ENCODE measurements at regions not wholly inside any gene's neighbourhood (a gene's known extent, or its start where the extent isn't known, plus 50 kb on each side); places are given as distances from the start of the nearest gene placed in this dataset.

DNA sequence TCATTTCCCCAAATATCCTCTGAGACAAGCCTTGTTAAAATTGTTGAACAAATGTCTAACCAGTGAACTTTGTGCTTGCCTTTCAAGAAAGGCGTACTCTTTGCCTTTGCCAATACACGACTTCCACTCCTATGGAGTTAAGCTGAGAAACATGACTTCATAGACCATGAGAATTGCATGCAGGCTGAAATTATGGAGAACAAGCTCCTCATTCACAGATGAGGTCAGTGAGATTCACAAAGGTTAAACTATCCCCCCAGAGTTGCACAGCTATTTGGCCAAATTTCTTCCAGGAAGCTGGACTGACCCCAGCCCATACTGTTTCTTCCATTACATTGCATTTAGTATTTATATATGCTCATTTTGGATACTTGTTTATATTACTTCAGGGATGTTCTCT lies 221.4 kb upstream of the SEMA3C start:
- no peaks in the 10 kb centered on the region for H3K79me2 ChIP-seq (ENCODE audit: control insufficient read depth, insufficient read depth, low read length)
- no peak overlapping the region for H3K4me3 ChIP-seq (replicated peaks in 1 of 4; ENCODE audit: control extremely low read depth in 1 of 4, insufficient read depth in 1 of 4, low read depth in 3 of 4, low read length in 4 of 4)
- no peak for DNase-seq (ENCODE audit: low read depth in 2 of 2)
- no peaks in the 10 kb centered on the region for H3K36me3 ChIP-seq (ENCODE audit: control insufficient read depth, insufficient read depth, low read length)
- H3K27ac ChIP-seq (ENCODE audit: insufficient read depth, low read length): no peak overlapping the region
- H2AFZ ChIP-seq (ENCODE audit: low read length): no peak overlapping the region
- no peak for TF ChIP-seq EZH2 (IDR thresholded peaks at IDR 0.05; ENCODE audit: low read length, missing control alignments)
- TF ChIP-seq, protein P1, sequence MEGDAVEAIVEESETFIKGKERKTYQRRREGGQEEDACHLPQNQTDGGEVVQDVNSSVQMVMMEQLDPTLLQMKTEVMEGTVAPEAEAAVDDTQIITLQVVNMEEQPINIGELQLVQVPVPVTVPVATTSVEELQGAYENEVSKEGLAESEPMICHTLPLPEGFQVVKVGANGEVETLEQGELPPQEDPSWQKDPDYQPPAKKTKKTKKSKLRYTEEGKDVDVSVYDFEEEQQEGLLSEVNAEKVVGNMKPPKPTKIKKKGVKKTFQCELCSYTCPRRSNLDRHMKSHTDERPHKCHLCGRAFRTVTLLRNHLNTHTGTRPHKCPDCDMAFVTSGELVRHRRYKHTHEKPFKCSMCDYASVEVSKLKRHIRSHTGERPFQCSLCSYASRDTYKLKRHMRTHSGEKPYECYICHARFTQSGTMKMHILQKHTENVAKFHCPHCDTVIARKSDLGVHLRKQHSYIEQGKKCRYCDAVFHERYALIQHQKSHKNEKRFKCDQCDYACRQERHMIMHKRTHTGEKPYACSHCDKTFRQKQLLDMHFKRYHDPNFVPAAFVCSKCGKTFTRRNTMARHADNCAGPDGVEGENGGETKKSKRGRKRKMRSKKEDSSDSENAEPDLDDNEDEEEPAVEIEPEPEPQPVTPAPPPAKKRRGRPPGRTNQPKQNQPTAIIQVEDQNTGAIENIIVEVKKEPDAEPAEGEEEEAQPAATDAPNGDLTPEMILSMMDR (conservative IDR thresholded peaks at IDR 0.05 in 1 of 2, IDR thresholded peaks at IDR 0.05 in 1 of 2; ENCODE audit: low read depth in 1 of 2, low read length in 2 of 2): no peak
- H3K4me1 ChIP-seq (ENCODE audit: control insufficient read depth, extremely low read depth, insufficient read depth, low read length): no peaks in the 10 kb centered on the region
- no peak overlapping the region for H3K4me2 ChIP-seq (ENCODE audit: extremely low read depth, insufficient read depth, low read length)
- no peaks in the 10 kb centered on the region for H3K27me3 ChIP-seq (ENCODE audit: control insufficient read depth, insufficient read depth, low read length)
- no peaks in the 10 kb centered on the region for H3K9me3 ChIP-seq (ENCODE audit: control insufficient read depth, insufficient read depth, low read depth, low read length)
- no peaks in the 10 kb centered on the region for H4K20me1 ChIP-seq (ENCODE audit: control insufficient read depth, extremely low read depth, insufficient read depth, low read length)
- no peak overlapping the region for H3K9ac ChIP-seq (ENCODE audit: insufficient read depth, low read length)

DNA sequence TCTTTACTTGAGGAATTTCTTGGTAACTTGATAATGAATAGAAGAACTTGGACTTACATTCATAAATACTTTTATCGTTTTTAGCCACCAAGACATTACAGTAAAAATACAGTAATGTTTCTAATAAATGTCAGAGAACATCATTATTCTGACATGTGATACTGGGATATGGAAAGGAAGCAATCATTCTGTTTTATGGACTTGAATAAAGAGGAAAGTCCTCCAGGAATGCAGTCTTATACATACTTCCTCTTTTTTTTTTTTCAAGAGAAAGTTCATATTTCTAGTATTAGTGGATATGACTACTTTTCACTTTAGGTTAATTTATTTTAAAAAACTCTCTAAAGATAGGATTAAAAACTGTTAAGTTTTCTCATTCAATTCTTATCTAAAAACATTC lies 220.0 kb upstream of the SEMA3C start:
- Histone ChIP-seq H4K20me1 (ENCODE audit: control insufficient read depth, extremely low read depth, insufficient read depth, low read length) (no peaks in the 10 kb centered on the region), H3K4me2 (ENCODE audit: extremely low read depth, insufficient read depth, low read length) (no peak overlapping the region), H3K36me3 (ENCODE audit: control insufficient read depth, insufficient read depth, low read length) (no peaks in the 10 kb centered on the region), H3K4me3 (replicated peaks in 1 of 4; ENCODE audit: control extremely low read depth in 1 of 4, insufficient read depth in 1 of 4, low read depth in 3 of 4, low read length in 4 of 4) (no peak overlapping the region), H3K79me2 (ENCODE audit: control insufficient read depth, insufficient read depth, low read length) (no peaks in the 10 kb centered on the region), H2AFZ (ENCODE audit: low read length) (no peak overlapping the region), H3K4me1 (ENCODE audit: control insufficient read depth, extremely low read depth, insufficient read depth, low read length) (no peaks in the 10 kb centered on the region), H3K27ac (ENCODE audit: insufficient read depth, low read length) (no peak overlapping the region), H3K9ac (ENCODE audit: insufficient read depth, low read length) (no peak overlapping the region), H3K9me3 (ENCODE audit: control insufficient read depth, insufficient read depth, low read depth, low read length) (no peaks in the 10 kb centered on the region), H3K27me3 (ENCODE audit: control insufficient read depth, insufficient read depth, low read length) (no peaks in the 10 kb centered on the region)
- no peak for TF ChIP-seq EZH2 (IDR thresholded peaks at IDR 0.05; ENCODE audit: low read length, missing control alignments)
- TF ChIP-seq, protein P1 (conservative IDR thresholded peaks at IDR 0.05 in 1 of 2, IDR thresholded peaks at IDR 0.05 in 1 of 2; ENCODE audit: low read depth in 1 of 2, low read length in 2 of 2): no peak
- DNase-seq (ENCODE audit: low read depth in 2 of 2): no peak

DNA sequence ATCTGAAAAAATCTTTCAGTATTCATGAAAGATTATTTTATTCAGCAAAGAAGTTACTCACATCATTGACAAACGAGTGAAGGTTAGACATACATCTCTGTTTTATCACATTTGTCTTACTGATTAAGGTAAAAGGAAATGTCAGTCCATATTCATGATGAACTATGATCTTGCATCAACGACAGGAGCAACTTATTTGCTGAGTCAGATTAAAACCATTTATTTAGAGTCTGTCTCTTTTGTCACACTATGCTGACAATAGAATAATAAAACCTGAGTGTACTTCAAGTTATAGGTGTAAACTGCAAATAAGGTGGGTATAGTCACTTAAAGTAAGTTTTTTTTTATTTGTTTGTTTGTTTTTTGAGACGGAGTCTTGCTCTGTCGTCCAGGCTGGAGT lies 216.5 kb upstream of the SEMA3C start:
- no peaks in the 10 kb centered on the region for H3K79me2 ChIP-seq (ENCODE audit: control insufficient read depth, insufficient read depth, low read length)
- no peaks in the 10 kb centered on the region for H3K4me1 ChIP-seq (ENCODE audit: control insufficient read depth, extremely low read depth, insufficient read depth, low read length)
- H3K4me3 ChIP-seq (replicated peaks in 1 of 4; ENCODE audit: control extremely low read depth in 1 of 4, insufficient read depth in 1 of 4, low read depth in 3 of 4, low read length in 4 of 4): no peak overlapping the region
- H2AFZ ChIP-seq (ENCODE audit: low read length): no peak overlapping the region
- no peaks in the 10 kb centered on the region for H3K36me3 ChIP-seq (ENCODE audit: control insufficient read depth, insufficient read depth, low read length)
- H3K27ac ChIP-seq (ENCODE audit: insufficient read depth, low read length): no peak overlapping the region
- TF ChIP-seq, protein P1 (conservative IDR thresholded peaks at IDR 0.05 in 1 of 2, IDR thresholded peaks at IDR 0.05 in 1 of 2; ENCODE audit: low read depth in 1 of 2, low read length in 2 of 2): no peak
- TF ChIP-seq EZH2 (IDR thresholded peaks at IDR 0.05; ENCODE audit: low read length, missing control alignments): no peak
- H3K9ac ChIP-seq (ENCODE audit: insufficient read depth, low read length): no peak overlapping the region
- no peak overlapping the region for H3K4me2 ChIP-seq (ENCODE audit: extremely low read depth, insufficient read depth, low read length)
- no peaks in the 10 kb centered on the region for H3K9me3 ChIP-seq (ENCODE audit: control insufficient read depth, insufficient read depth, low read depth, low read length)
- DNase-seq (ENCODE audit: low read depth in 2 of 2): no peak
- no peaks in the 10 kb centered on the region for H3K27me3 ChIP-seq (ENCODE audit: control insufficient read depth, insufficient read depth, low read length)
- H4K20me1 ChIP-seq (ENCODE audit: control insufficient read depth, extremely low read depth, insufficient read depth, low read length): no peaks in the 10 kb centered on the region

Data from fibroblast of lung (primary cell).